CD4-positive, alpha-beta T cell (primary cell): ENCODE measurements at regions not wholly inside any gene's neighbourhood (a gene's known extent, or its start where the extent isn't known, plus 50 kb on each side); places are given as distances from the start of the nearest gene placed in this dataset.

Source experiments
- ATAC-seq: fragments of 200-7000 bp; cut with Tn5 transposase; one replicate; pipeline ENCODE4 v1.10.0; 2022; ENCODE audit warnings: mild to moderate bottlenecking; ENCODE audit not compliant: poor library complexity
- CTCF ChIA-PET: fragments of 350-600 bp; sonication (Branson Sonifier 250); formaldehyde crosslinking; loops from one replicate; lab custom pipeline; 2021; ENCODE audit warnings: antibody characterized with exemption, inconsistent platforms; lab: Charles Lee
- POLR2A ChIA-PET: fragments of 350-600 bp; sonication (Branson Sonifier 250); formaldehyde crosslinking; loops from one replicate; lab custom pipeline; 2021; ENCODE audit warnings: antibody characterized with exemption, inconsistent platforms; lab: Charles Lee
- DNase-seq, 14 experiments: peaks; one replicate each; pipeline ENCODE4 v3.0.0-alpha.2; 2013 to 2020; ENCODE audit warnings: mixed read lengths in 2 of 14
- H3K27ac ChIP-seq, 2 donors: one replicate each; pipeline versions ENCODE4 v1.5.1 to v1.7.0; 2013; ENCODE audit warnings: low read length in 2 of 2, low read depth in 1 of 2, mild to moderate bottlenecking in 1 of 2
- H3K27me3 ChIP-seq, 2 experiments: 1 replicate in 1 of 2; 2 replicates in 1 of 2; pipeline versions ENCODE4 v1.6.1 to v1.7.0; 2013; ENCODE audit warnings: low read length in 2 of 2, control low read depth in 1 of 2, mild to moderate bottlenecking in 1 of 2, moderate library complexity in 1 of 2; ENCODE audit not compliant: insufficient read depth in 2 of 2, control insufficient read depth in 1 of 2
- H3K36me3 ChIP-seq: one replicate; pipeline ENCODE4 v1.6.1; 2013; ENCODE audit warnings: low read length, control low read depth; ENCODE audit not compliant: insufficient read depth
- H3K4me1 ChIP-seq: one replicate; pipeline ENCODE4 v1.6.1; 2013; ENCODE audit warnings: low read length, control low read depth; ENCODE audit not compliant: insufficient read depth
- H3K4me3 ChIP-seq: one replicate; pipeline ENCODE4 v1.5.1; 2013; ENCODE audit warnings: mild to moderate bottlenecking, low read length, moderate library complexity
- H3K9me3 ChIP-seq, 2 experiments: 1 replicate in 1 of 2; 2 replicates in 1 of 2; pipeline versions ENCODE4 v1.6.1 to v1.7.0; 2013; ENCODE audit warnings: low read length in 2 of 2, mild to moderate bottlenecking in 2 of 2, control low read depth in 1 of 2, moderate library complexity in 1 of 2; ENCODE audit not compliant: control insufficient read depth in 1 of 2, insufficient read depth in 1 of 2
- H3K27ac Mint-ChIP-seq: one replicate; pipeline ENCODE4 v1.8.0; 2020; ENCODE audit warnings: mixed read lengths
- H3K27me3 Mint-ChIP-seq: one replicate; pipeline ENCODE4 v1.8.0; 2021; ENCODE audit warnings: mixed read lengths
- H3K36me3 Mint-ChIP-seq: one replicate; pipeline ENCODE4 v1.8.0; 2021; ENCODE audit warnings: low read depth, mixed read lengths
- H3K4me1 Mint-ChIP-seq: one replicate; pipeline ENCODE4 v1.8.0; 2021; ENCODE audit warnings: low read depth, mixed read lengths
- H3K4me3 Mint-ChIP-seq: one replicate; pipeline ENCODE4 v1.8.0; 2020; ENCODE audit warnings: mild to moderate bottlenecking, mixed read lengths
- H3K9me3 Mint-ChIP-seq: one replicate; pipeline ENCODE4 v1.8.0; 2020; ENCODE audit warnings: mixed read lengths
- intact Hi-C, 2 experiments: fragments of 100-400 bp; cut with DNase I in 1 of 2; cut with micrococcal nuclease in 1 of 2; formaldehyde crosslinking; loops; one replicate each; pipeline versions ENCODE4 v1.15.1 to v1.9.0; 2023 to 2025; cut with DNase I, micrococcal nuclease
- TF ChIP-seq, protein P1 (sequence below): fragments of 200-600 bp; IDR thresholded peaks from one replicate; pipeline ENCODE4 v1.8.0; 2022; ENCODE audit warnings: antibody characterized with exemption, mild to moderate bottlenecking

DNA sequence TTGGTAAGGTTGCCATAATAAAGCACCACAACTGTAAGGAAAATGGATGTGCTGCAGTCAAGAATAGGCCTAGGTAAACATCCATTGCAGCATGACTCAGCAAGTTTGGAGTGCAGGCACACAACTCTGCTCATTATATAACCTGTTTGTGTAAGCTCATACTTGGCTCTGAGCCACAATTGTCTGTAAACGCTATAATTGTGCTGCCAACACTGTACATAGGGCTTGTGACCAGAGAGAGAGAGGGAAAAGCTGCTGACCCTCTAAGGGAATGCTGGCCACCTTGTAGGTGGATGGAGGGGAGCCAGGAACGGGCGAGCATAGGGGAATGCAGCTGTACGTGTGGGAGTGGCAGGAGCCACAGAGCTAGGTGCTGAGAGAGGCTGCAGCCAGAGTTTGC is 2186.5 kb upstream of the ACO1 start:
- intact Hi-C loops = no loop called here
- Mint-ChIP-seq H3K4me1 (no peaks in the 10 kb centered on the region), H3K9me3 (peaks cover 3% of the 10 kb centered on the region), H3K27me3 (no peaks in the 10 kb centered on the region), H3K27ac (no peak overlapping the region), H3K36me3 (no peaks in the 10 kb centered on the region), H3K4me3 (no peak overlapping the region)
- peaks cover 0 to 18% of the 10 kb centered on the region in 2 experiments for H3K9me3 ChIP-seq
- TF ChIP-seq, protein P1, sequence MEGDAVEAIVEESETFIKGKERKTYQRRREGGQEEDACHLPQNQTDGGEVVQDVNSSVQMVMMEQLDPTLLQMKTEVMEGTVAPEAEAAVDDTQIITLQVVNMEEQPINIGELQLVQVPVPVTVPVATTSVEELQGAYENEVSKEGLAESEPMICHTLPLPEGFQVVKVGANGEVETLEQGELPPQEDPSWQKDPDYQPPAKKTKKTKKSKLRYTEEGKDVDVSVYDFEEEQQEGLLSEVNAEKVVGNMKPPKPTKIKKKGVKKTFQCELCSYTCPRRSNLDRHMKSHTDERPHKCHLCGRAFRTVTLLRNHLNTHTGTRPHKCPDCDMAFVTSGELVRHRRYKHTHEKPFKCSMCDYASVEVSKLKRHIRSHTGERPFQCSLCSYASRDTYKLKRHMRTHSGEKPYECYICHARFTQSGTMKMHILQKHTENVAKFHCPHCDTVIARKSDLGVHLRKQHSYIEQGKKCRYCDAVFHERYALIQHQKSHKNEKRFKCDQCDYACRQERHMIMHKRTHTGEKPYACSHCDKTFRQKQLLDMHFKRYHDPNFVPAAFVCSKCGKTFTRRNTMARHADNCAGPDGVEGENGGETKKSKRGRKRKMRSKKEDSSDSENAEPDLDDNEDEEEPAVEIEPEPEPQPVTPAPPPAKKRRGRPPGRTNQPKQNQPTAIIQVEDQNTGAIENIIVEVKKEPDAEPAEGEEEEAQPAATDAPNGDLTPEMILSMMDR = no peak
- H3K36me3 ChIP-seq = no peaks in the 10 kb centered on the region
- DNase-seq (peak in 2 of 14 experiments; percentile 1 to 5), ATAC-seq (no peak)
- POLR2A ChIA-PET = no interaction called here
- H3K27me3 ChIP-seq = no peaks in the 10 kb centered on the region
- CTCF ChIA-PET = no interaction called here
- no peaks in the 10 kb centered on the region for H3K4me1 ChIP-seq
- H3K4me3 ChIP-seq = no peak overlapping the region
- no peak overlapping the region for H3K27ac ChIP-seq

DNA sequence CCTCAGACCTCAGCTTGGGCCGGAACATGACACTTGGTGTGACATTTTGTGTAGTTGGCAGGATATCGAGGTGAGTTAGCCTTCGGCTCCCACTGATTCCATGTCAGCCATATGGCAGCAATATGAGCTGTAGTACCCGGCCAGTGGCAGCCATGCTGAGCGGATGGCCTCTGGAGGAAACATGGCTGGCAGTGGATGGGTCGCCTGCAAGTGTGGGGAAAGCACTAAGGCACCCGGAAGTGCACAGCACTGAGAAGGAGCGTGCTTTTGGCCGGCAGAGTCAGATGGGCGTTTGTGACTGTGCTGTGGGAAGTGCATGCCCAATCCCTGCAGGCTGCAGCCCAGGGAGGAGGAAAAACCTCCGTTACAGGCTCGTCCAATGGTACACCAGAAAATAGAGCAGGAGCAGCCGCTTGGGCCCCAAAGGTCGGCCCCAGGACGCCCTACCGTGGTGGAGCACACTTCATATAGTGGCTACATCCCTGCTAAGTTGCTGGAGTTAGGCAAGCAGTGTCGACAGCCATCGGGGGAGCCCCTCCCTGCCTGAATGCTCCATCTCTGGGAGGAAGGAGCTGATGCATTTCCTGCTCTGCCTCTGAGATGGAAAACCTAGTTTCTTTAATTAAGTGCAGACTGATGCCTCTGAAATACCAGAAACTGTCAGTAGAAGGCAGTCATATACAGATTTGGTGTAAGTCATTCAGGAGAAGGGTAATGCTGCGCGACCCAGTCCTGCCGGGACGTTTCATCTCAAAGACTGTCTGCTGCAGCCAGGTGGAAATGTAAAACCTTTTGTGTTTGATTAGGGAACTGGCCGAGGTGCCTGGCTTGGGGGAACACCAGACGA is 2185.8 kb upstream of the ACO1 start:
- ChIA-PET CTCF (no interaction called here), POLR2A (no interaction called here)
- no peaks in the 10 kb centered on the region for H3K27me3 ChIP-seq
- no peak overlapping the region for H3K4me3 Mint-ChIP-seq
- H3K27ac ChIP-seq = no peak overlapping the region
- H3K27ac Mint-ChIP-seq = no peak overlapping the region
- peaks cover 0 to 18% of the 10 kb centered on the region in 2 experiments for H3K9me3 ChIP-seq
- ATAC-seq = no peak
- H3K27me3 Mint-ChIP-seq = no peaks in the 10 kb centered on the region
- H3K9me3 Mint-ChIP-seq = peaks cover 3% of the 10 kb centered on the region
- no peaks in the 10 kb centered on the region for H3K4me1 ChIP-seq
- H3K36me3 Mint-ChIP-seq = no peaks in the 10 kb centered on the region
- intact Hi-C loops = no loop called here
- TF ChIP-seq, protein P1 = no peak
- H3K36me3 ChIP-seq = no peaks in the 10 kb centered on the region
- no peaks in the 10 kb centered on the region for H3K4me1 Mint-ChIP-seq
- no peak overlapping the region for H3K4me3 ChIP-seq
- DNase-seq = no peak

GRCh38 chr9:30201024-30201423 is 2183.4 kb upstream of the ACO1 start:
- H3K36me3 ChIP-seq = no peaks in the 10 kb centered on the region
- intact Hi-C loops = no loop called here
- ATAC-seq = no peak

More at GRCh38 chr9:30201024-30201423, 2183.4 kb upstream of the ACO1 start:
- Histone ChIP-seq H3K4me3 (no peak overlapping the region), H3K9me3 (peaks cover 0 to 18% of the 10 kb centered on the region in 2 experiments), H3K27me3 (no peaks in the 10 kb centered on the region), H3K4me1 (no peaks in the 10 kb centered on the region), H3K27ac (no peak overlapping the region)
- H3K4me3 Mint-ChIP-seq = no peak overlapping the region
- H3K4me1 Mint-ChIP-seq = no peaks in the 10 kb centered on the region
- POLR2A ChIA-PET = no interaction called here
- no peak overlapping the region for H3K27ac Mint-ChIP-seq
- TF ChIP-seq, protein P1 = no peak
- no peak for DNase-seq
- no peaks in the 10 kb centered on the region for H3K27me3 Mint-ChIP-seq
- H3K36me3 Mint-ChIP-seq = no peaks in the 10 kb centered on the region
- CTCF ChIA-PET = no interaction called here
- peaks cover 3% of the 10 kb centered on the region for H3K9me3 Mint-ChIP-seq
